ENCODE measurements at regions not wholly inside any gene's neighbourhood (a gene's known extent, or its start where the extent isn't known, plus 50 kb on each side); places are given as distances from the start of the nearest gene placed in this dataset.

- Mint-ChIP-seq H3K4me3 (no peak overlapping the region), H3K4me1 (no peaks in the 10 kb centered on the region), H3K36me3 (ENCODE audit: low read depth) (no peaks in the 10 kb centered on the region), H3K27me3 (no peaks in the 10 kb centered on the region), H3K9me3 (peaks cover 20% of the 10 kb centered on the region), H3K27ac (no peak overlapping the region)
- DNase-seq: no peak
- intact Hi-C loops (cut with micrococcal nuclease): no loop called here
Measured at GRCh38 chr13:60765700-60766411, 368.8 kb downstream of the TDRD3 start.

DNA sequence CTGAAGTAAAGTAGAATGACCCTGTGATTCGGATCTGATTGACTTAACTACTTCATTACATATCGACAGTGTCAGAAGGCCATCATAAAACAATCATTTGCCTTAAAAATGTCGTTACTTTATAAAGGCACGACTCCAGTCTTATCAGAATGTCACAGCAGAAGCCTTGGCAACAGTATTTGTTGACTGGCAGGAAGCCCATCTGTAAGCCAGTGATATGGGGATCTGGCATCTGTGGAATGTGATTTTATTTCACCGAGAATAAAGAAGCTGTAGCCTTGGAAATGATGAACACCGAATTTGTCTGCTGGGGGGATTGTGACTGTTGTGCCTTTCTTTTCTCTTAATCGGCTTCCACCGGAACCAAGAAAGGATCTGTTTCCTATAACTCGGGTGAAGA is 362.5 kb downstream of the TDRD3 start:
- no peaks in the 10 kb centered on the region for H3K36me3 Mint-ChIP-seq (ENCODE audit: low read depth)
- intact Hi-C loops (cut with micrococcal nuclease): no loop called here
- H3K27me3 Mint-ChIP-seq: no peaks in the 10 kb centered on the region
- no peak overlapping the region for H3K27ac Mint-ChIP-seq
- no peaks in the 10 kb centered on the region for H3K4me1 Mint-ChIP-seq
- H3K9me3 Mint-ChIP-seq: peaks cover 16% of the 10 kb centered on the region
- no peak for DNase-seq
- H3K4me3 Mint-ChIP-seq: no peak overlapping the region

GRCh38 chr13:60758637-60759036 is 361.6 kb downstream of the TDRD3 start:
- Mint-ChIP-seq H3K27me3 (no peaks in the 10 kb centered on the region), H3K4me1 (no peaks in the 10 kb centered on the region), H3K4me3 (no peak overlapping the region), H3K27ac (no peak overlapping the region), H3K36me3 (ENCODE audit: low read depth) (no peaks in the 10 kb centered on the region), H3K9me3 (peaks cover 16% of the 10 kb centered on the region)
- no peak for DNase-seq
- intact Hi-C loops (cut with micrococcal nuclease): no loop called here

DNA sequence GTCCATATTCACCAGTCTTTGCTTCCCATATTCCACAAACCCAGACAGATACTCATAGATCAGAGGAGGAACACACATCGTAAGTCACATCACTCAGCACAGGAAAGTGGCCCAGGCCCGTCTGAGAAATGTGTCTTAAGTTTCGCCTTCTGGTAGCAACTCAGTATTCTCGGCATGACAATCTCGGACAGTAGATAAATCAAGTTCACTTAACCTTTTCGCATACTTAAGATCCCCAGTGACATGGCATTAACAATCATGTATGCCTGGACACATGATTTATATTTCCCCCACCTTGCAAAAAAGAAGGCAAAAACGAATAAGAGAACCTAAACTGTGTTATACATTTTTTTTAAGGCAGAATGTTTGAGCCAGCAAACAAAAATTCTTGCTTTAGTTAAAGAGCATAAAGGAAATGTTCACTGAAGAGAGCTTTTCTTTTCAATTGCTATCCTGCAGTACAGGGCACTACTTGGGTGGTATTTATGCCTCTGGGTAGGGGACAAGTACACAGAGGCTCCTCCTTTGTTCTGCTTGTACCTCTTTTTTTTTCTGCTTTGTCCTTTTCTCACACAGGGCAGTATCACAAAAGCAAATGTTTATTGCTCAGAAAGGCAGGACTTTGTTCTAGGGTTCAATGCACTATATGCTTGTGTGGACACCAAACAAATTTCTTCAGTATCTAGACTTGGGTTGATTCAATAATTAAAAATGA is 360.6 kb downstream of the TDRD3 start:
- DNase-seq: no peak
- H3K9me3 Mint-ChIP-seq: peaks cover 10% of the 10 kb centered on the region
- H3K4me3 Mint-ChIP-seq: no peak overlapping the region
- intact Hi-C loops (cut with micrococcal nuclease): no loop called here
- no peaks in the 10 kb centered on the region for H3K36me3 Mint-ChIP-seq (ENCODE audit: low read depth)
- H3K27me3 Mint-ChIP-seq: no peaks in the 10 kb centered on the region
- H3K4me1 Mint-ChIP-seq: no peaks in the 10 kb centered on the region
- no peak overlapping the region for H3K27ac Mint-ChIP-seq

DNA sequence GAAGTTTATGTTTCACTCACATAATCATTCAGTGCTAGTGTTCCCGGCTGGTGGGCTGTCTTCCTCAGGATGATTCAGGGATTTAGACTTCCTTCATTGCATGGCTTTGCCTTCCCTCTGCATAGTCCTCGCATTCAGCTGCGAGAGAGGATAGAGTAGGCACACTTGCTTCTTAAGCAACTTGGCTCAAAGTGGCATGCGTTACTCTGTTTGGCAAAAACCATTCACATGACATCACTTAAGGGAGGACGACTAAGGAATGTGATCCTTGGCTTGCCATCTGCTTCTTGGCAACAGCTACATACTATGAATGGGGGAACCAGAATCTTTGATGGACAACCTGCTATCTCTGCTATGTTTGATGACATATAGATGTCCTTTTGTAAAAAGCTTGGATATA is 359.3 kb downstream of the TDRD3 start:
- Mint-ChIP-seq H3K4me1 (no peaks in the 10 kb centered on the region), H3K4me3 (no peak overlapping the region), H3K36me3 (ENCODE audit: low read depth) (no peaks in the 10 kb centered on the region), H3K27me3 (no peaks in the 10 kb centered on the region), H3K27ac (no peak overlapping the region), H3K9me3 (peaks cover 3% of the 10 kb centered on the region)
- intact Hi-C loops (cut with micrococcal nuclease): no loop called here
- no peak for DNase-seq

DNA sequence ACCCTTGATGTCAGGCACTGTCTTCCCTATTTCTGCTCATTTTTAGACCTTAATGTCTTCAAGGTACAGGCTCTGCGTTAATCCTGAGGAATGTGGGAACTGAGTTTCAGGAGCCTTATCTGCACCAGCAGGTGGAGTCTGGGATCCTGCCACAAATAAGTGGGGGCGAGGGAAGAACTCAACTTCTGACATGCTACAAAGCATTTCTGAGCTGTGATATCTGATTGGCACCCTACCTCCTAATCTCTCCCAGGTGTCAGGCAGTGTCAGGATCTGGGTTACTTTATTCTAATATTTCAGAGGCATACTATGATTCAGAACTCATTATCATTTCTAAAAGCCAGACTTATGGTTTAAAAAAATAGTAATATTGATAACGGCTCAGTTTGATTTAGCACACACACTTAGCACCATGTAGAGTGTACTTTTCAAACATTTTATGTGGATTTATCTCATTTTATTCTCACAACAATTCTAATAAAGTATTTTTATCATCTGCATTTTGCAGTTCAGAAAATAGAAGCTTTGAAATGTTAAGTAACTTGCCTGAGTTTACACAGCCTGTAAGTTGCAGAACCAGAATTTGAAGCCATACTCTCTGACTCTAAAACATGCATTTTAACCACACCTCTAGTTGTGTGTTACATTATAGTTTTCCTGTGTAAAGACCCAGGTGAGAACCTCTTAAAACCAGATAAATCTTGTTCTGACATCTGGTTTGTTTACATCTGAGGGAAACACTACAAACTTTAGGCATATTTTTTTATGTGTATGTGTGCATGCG is 358.6 kb downstream of the TDRD3 start:
- no peak for DNase-seq
- H3K4me1 Mint-ChIP-seq: no peaks in the 10 kb centered on the region
- intact Hi-C loops (cut with micrococcal nuclease): no loop called here
- no peaks in the 10 kb centered on the region for H3K36me3 Mint-ChIP-seq (ENCODE audit: low read depth)
- H3K27me3 Mint-ChIP-seq: no peaks in the 10 kb centered on the region
- peaks cover 3% of the 10 kb centered on the region for H3K9me3 Mint-ChIP-seq
- H3K27ac Mint-ChIP-seq: no peak overlapping the region
- no peak overlapping the region for H3K4me3 Mint-ChIP-seq

DNA sequence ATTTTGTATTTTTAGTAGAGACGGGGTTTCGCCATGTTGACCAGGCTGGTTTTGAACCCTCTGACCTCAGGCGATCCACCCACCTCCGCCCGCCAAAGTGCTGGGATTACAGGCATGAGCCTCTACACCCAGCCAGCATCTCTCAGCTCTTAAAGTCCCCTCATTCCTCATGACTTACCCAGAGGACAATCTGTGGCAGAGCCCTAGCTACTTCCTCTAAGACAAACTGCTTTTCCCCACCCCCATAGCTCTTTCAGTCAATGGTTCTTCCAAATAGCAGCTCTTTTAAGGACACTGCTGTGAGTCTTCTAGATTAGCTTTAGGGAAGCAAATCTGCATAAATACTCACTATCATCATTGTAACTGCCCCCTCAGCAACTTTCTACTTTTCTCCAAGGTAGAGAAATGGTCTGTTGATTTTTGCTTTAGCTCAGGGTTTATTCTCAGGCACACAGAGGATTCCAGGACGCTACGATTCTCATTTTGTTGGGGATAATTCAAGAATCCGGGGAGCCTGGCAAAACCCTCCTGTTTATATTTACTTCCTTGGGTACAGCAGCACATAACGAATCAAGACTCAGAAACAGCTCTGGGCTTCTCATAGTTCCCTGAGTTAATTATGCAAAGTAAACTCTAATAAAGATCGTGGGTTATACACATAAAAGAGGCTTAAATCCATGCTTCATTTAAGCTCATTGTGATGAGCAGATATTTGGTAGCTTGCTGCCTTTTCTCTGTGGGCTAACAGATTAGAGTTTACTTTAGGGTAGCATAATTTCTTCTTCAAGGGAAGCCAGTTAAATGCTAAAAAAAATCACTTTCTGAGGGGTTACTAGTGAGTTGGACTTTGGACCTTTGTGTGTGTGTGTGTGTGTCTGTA is 357.4 kb downstream of the TDRD3 start:
- peaks cover 3% of the 10 kb centered on the region for H3K9me3 Mint-ChIP-seq
- no peak for DNase-seq
- H3K27me3 Mint-ChIP-seq: no peaks in the 10 kb centered on the region
- H3K4me3 Mint-ChIP-seq: no peak overlapping the region
- no peak overlapping the region for H3K27ac Mint-ChIP-seq
- H3K4me1 Mint-ChIP-seq: no peaks in the 10 kb centered on the region
- intact Hi-C loops (cut with micrococcal nuclease): no loop called here
- no peaks in the 10 kb centered on the region for H3K36me3 Mint-ChIP-seq (ENCODE audit: low read depth)

DNA sequence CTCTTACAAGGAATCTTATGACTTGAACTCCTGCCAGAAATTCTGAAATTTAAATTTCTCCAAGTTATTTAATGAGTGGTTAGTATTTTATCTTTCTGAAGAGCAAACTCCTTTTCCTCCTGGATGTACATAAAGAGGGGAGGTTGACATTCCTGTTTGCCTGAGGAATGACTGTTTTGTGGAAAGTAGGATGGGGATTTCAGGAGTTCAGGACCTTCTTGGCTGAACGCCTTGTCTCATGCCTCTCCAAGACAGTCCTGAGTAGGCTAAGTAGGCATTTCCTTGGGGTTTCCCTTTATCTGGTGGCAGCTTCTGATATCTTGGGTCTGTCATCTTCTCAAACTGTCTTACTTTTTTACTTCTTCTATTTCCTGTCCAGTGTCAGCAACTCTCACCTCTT is 356.6 kb downstream of the TDRD3 start:
- Mint-ChIP-seq H3K36me3 (ENCODE audit: low read depth) (no peaks in the 10 kb centered on the region), H3K4me1 (no peaks in the 10 kb centered on the region), H3K9me3 (peaks cover 3% of the 10 kb centered on the region), H3K27ac (no peak overlapping the region), H3K4me3 (no peak overlapping the region), H3K27me3 (no peaks in the 10 kb centered on the region)
- no peak for DNase-seq
- intact Hi-C loops (cut with micrococcal nuclease): no loop called here

DNA sequence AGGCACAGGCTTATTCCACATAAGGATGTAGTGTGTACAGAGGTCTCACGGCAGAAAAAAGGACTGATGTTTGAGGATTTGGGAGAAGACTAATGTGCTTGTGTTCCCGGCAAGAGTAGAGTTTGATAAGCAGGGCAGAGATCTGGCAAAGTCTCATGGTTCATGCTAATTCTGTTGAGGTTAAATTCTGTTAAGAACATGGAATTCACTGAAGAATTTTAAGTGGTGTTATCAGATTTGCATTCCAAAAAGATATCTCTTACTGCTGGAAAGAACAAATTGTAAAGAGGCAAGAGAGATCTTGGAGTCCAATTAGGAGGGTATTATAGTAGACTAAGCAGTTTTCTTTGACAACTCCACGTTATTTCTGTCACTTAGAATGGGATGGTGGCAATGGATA is 348.3 kb downstream of the TDRD3 start:
- Mint-ChIP-seq H3K27me3 (no peaks in the 10 kb centered on the region), H3K4me1 (no peaks in the 10 kb centered on the region), H3K36me3 (ENCODE audit: low read depth) (no peaks in the 10 kb centered on the region), H3K9me3 (no peaks in the 10 kb centered on the region), H3K4me3 (no peak overlapping the region), H3K27ac (no peak overlapping the region)
- intact Hi-C loops (cut with micrococcal nuclease): no loop called here
- DNase-seq: no peak

DNA sequence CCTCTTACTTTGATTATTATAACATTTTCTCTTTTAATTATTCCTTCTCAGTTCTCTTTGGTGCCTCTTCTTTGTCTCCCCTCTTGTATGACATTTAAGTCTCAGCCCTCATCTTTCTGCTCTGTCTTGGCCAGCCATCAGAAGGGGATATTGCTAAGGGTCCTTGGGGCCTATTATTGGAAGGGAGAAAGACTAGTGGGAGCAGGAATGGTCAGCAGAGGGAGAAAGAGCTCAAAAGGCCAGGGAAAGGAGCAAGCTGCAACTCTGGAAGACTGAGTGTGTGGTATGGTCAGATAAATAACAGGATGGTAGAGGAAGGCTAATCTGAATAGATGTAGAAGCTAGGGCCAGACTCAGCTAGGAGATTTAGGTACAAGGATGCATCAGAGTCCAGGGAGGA is 336.9 kb downstream of the TDRD3 start:
- H3K36me3 Mint-ChIP-seq (ENCODE audit: low read depth): no peaks in the 10 kb centered on the region
- no peaks in the 10 kb centered on the region for H3K27me3 Mint-ChIP-seq
- intact Hi-C loops (cut with micrococcal nuclease): no loop called here
- DNase-seq: no peak
- no peak overlapping the region for H3K27ac Mint-ChIP-seq
- no peaks in the 10 kb centered on the region for H3K9me3 Mint-ChIP-seq
- H3K4me1 Mint-ChIP-seq: no peaks in the 10 kb centered on the region
- no peak overlapping the region for H3K4me3 Mint-ChIP-seq

DNA sequence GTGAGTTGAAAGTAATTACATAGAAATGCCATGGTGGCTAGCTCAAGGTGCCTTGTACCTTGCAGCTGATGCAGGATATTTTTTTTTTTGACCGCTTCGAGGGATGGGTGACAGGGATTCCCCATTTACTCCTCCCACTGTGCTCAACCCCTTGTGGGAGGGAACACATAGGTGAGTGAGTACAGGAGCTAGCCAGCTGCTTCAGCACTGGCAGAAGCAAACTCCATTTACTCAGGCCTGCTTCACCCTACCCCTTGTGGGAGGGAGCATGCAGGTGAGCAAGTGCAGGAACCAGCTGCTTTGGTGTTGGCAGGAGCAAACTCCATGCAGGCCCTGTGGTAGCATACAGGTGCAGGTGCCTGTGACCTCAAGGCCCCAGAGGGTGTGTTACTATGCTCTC is 330.1 kb downstream of the TDRD3 start:
- H3K36me3 Mint-ChIP-seq (ENCODE audit: low read depth): no peaks in the 10 kb centered on the region
- intact Hi-C loops (cut with micrococcal nuclease): no loop called here
- no peak overlapping the region for H3K27ac Mint-ChIP-seq
- H3K27me3 Mint-ChIP-seq: no peaks in the 10 kb centered on the region
- no peaks in the 10 kb centered on the region for H3K4me1 Mint-ChIP-seq
- H3K9me3 Mint-ChIP-seq: no peaks in the 10 kb centered on the region
- H3K4me3 Mint-ChIP-seq: no peak overlapping the region
- DNase-seq: no peak

GRCh38 chr13:60721063-60721462 is 324.0 kb downstream of the TDRD3 start:
- Mint-ChIP-seq H3K27ac (no peak overlapping the region), H3K27me3 (no peaks in the 10 kb centered on the region), H3K36me3 (ENCODE audit: low read depth) (no peaks in the 10 kb centered on the region), H3K9me3 (peaks cover 3% of the 10 kb centered on the region), H3K4me3 (no peak overlapping the region), H3K4me1 (no peaks in the 10 kb centered on the region)
- intact Hi-C loops (cut with micrococcal nuclease): no loop called here
- DNase-seq: no peak

GRCh38 chr13:60720590-60720989 is 323.6 kb downstream of the TDRD3 start:
- H3K4me3 Mint-ChIP-seq: no peak overlapping the region
- no peaks in the 10 kb centered on the region for H3K36me3 Mint-ChIP-seq (ENCODE audit: low read depth)
- H3K27ac Mint-ChIP-seq: no peak overlapping the region
- intact Hi-C loops (cut with micrococcal nuclease): no loop called here
- DNase-seq: no peak
- no peaks in the 10 kb centered on the region for H3K27me3 Mint-ChIP-seq
- no peaks in the 10 kb centered on the region for H3K4me1 Mint-ChIP-seq
- peaks cover 3% of the 10 kb centered on the region for H3K9me3 Mint-ChIP-seq

All from activated CD4-positive, alpha-beta T cell treated with anti-CD3 and anti-CD28 coated beads, Interleukin-2, amount 10 ng/mL, durations not matched to agents 24 days and 14 days (primary cell).